HCT116 (cell line): ENCODE measurements at regions not wholly inside any gene's neighbourhood (a gene's known extent, or its start where the extent isn't known, plus 50 kb on each side); places are given as distances from the start of the nearest gene placed in this dataset.

ENCODE experiments used
- ATAC-seq: fragments of 200-7000 bp; cut with Tn5 transposase; 2 replicates; pipeline ENCODE4 v1.9.1; 2020; ENCODE audit warnings: mild to moderate bottlenecking, moderate library complexity
- BruUV-seq: library from RNA; stranded (reverse); fragments of 400-500 nt; replicated peaks from 2 replicates; lab custom pipeline; 2021; lab: Mats Ljungman, UMichigan
- CTCF ChIA-PET: fragments of 300-600 bp; sonication (Branson Sonifier 250); formaldehyde crosslinking; loops from one replicate; lab custom pipeline; 2021; ENCODE audit warnings: antibody characterized with exemption; lab: Charles Lee
- POLR2A ChIA-PET: fragments of 300-600, 350-600 bp; sonication (Branson Sonifier 250); formaldehyde crosslinking; loops from one replicate; lab custom pipeline; 2021; ENCODE audit warnings: antibody characterized with exemption; lab: Charles Lee
- RAD21 ChIA-PET, 2 experiments: fragments of 300-600 bp; sonication (Branson Sonifier 250); formaldehyde crosslinking; loops; one replicate each; lab custom pipeline; 2023; ENCODE audit warnings: low total read pairs in 2 of 2; ENCODE audit not compliant: uncharacterized antibody in 2 of 2, unreplicated experiment in 2 of 2, low non-redundant PET in 1 of 2; lab: Charles Lee
- DNase-seq: peaks from one replicate; pipeline ENCODE4 v3.0.0-alpha.2; 2010; ENCODE audit warnings: low read depth, low spot score
- H2AFZ ChIP-seq: fragments of 200-600 bp; shearing (Covaris generic), sonication (generic); 2 replicates; pipeline ENCODE4 v1.6.1; 2017; ENCODE audit warnings: low read depth, mixed run types, mixed read lengths, antibody characterized with exemption, low read length; ENCODE audit not compliant: poor library complexity, severe bottlenecking
- H3K27ac ChIP-seq: 2 replicates; pipeline ENCODE4 v1.5.1; 2012; ENCODE audit warnings: low read depth, low read length
- H3K27me3 ChIP-seq: fragments of 200-600 bp; sonication (generic); 2 replicates; pipeline ENCODE4 v1.6.1; 2016; ENCODE audit warnings: mixed run types, low read length, mixed read lengths; ENCODE audit not compliant: insufficient read depth
- H3K36me3 ChIP-seq, 2 experiments: fragments of 200-500 bp in 1 of 2; fragments of 200-600 bp in 1 of 2; sonication (Bioruptor generic) in 1 of 2; sonication (generic) in 1 of 2; 2 replicates each; pipeline versions ENCODE4 v1.5.1 to v1.6.1; 2014 to 2016; ENCODE audit warnings: low read length in 2 of 2, inconsistent platforms in 1 of 2, mixed read lengths in 1 of 2, mixed run types in 1 of 2; ENCODE audit not compliant: insufficient read depth in 2 of 2, control insufficient read depth in 1 of 2
- H3K4me1 ChIP-seq, 2 experiments: fragments of 200-600 bp in 1 of 2; sonication (generic) in 1 of 2; 2 replicates each; pipeline versions ENCODE4 v1.5.1 to v1.6.1; 2012 to 2017; ENCODE audit warnings: low read length in 2 of 2, inconsistent platforms in 1 of 2, mild to moderate bottlenecking in 1 of 2, mixed read lengths in 1 of 2, mixed run types in 1 of 2, moderate library complexity in 1 of 2; ENCODE audit not compliant: insufficient read depth in 2 of 2, control insufficient read depth in 1 of 2
- H3K4me2 ChIP-seq: fragments of 200-600 bp; sonication (generic); 2 replicates; pipeline ENCODE4 v1.6.1; 2017; ENCODE audit warnings: mixed run types, low read length, mixed read lengths
- H3K4me3 ChIP-seq, 2 experiments: fragments of 200-600 bp in 1 of 2; sonication (generic) in 1 of 2; replicated peaks in 1 of 2; 2 replicates each; pipeline ENCODE4 v1.5.1; 2011 to 2016; ENCODE audit warnings: low read length in 2 of 2, control low read depth in 1 of 2, low read depth in 1 of 2, mild to moderate bottlenecking in 1 of 2, mixed read lengths in 1 of 2, mixed run types in 1 of 2
- H3K79me2 ChIP-seq: fragments of 200-600 bp; sonication (generic); 2 replicates; pipeline ENCODE4 v1.6.1; 2017; ENCODE audit warnings: mild to moderate bottlenecking, mixed run types, low read length, moderate library complexity, mixed read lengths; ENCODE audit not compliant: insufficient read depth
- H3K9ac ChIP-seq: fragments of 200-600 bp; sonication (generic); 2 replicates; pipeline ENCODE4 v1.6.1; 2016; ENCODE audit warnings: low read length, mixed read lengths
- H3K9me2 ChIP-seq: fragments of 200-600 bp; sonication (generic), shearing (Covaris generic); 2 replicates; pipeline ENCODE4 v1.6.1; 2017; ENCODE audit warnings: mixed run types, mild to moderate bottlenecking, moderate library complexity; ENCODE audit not compliant: insufficient read depth
- H3K9me3 ChIP-seq, 2 experiments: fragments of 200-500 bp in 1 of 2; fragments of 200-600 bp in 1 of 2; sonication (Bioruptor generic) in 1 of 2; sonication (generic) in 1 of 2; 2 replicates each; pipeline ENCODE4 v1.6.1; 2014 to 2017; ENCODE audit warnings: low read length in 2 of 2, mixed read lengths in 2 of 2, inconsistent platforms in 1 of 2, low read depth in 1 of 2, mild to moderate bottlenecking in 1 of 2, mixed run types in 1 of 2, moderate library complexity in 1 of 2; ENCODE audit not compliant: control insufficient read depth in 1 of 2, insufficient read depth in 1 of 2
- H4K20me1 ChIP-seq: fragments of 200-600 bp; sonication (generic), shearing (Covaris generic); 2 replicates; pipeline ENCODE4 v1.6.1; 2017; ENCODE audit warnings: mixed run types, mild to moderate bottlenecking, moderate library complexity; ENCODE audit not compliant: insufficient read depth
- ATF3 ChIP-seq: IDR thresholded peaks from 2 replicates; pipeline ENCODE4 v1.6.1; 2012
- CTCF ChIP-seq, 3 experiments: fragments of 200-600 bp in 1 of 3; sonication (generic) in 1 of 3; IDR thresholded peaks in 2 of 3; conservative IDR thresholded peaks in 1 of 3; 2 replicates each; pipeline ENCODE4 v1.5.1; 2012 to 2017; ENCODE audit warnings: low read depth in 2 of 3, low read length in 2 of 3, antibody characterized with exemption in 1 of 3, borderline replicate concordance in 1 of 3, control low read depth in 1 of 3, mild to moderate bottlenecking in 1 of 3, mixed read lengths in 1 of 3, mixed run types in 1 of 3, moderate library complexity in 1 of 3; ENCODE audit not compliant: insufficient read depth in 1 of 3
- EGR1 ChIP-seq: IDR thresholded peaks from 2 replicates; pipeline ENCODE4 v1.6.1; 2012; ENCODE audit warnings: low read depth
- ELF1 ChIP-seq: IDR thresholded peaks from 2 replicates; pipeline ENCODE4 v1.6.1; 2012; ENCODE audit warnings: low read depth, borderline replicate concordance
- EZH2 ChIP-seq: fragments of 200-600 bp; sonication (generic); IDR thresholded peaks from 2 replicates; pipeline ENCODE4 v1.6.1; 2017; ENCODE audit warnings: antibody characterized with exemption, mixed run types
- FOSL1 ChIP-seq: IDR thresholded peaks from 2 replicates; pipeline ENCODE4 v1.6.1; 2012; ENCODE audit warnings: low read depth
- JUND ChIP-seq: IDR thresholded peaks from 2 replicates; pipeline ENCODE4 v1.6.1; 2012
- MAX ChIP-seq: IDR thresholded peaks from 2 replicates; pipeline ENCODE4 v1.6.1; 2012
- RAD21 ChIP-seq: IDR thresholded peaks from 2 replicates; pipeline ENCODE4 v1.6.1; 2012; ENCODE audit warnings: low read depth, mild to moderate bottlenecking
- REST ChIP-seq: IDR thresholded peaks from 2 replicates; pipeline ENCODE4 v1.6.1; 2012; ENCODE audit warnings: low read depth
- SIN3A ChIP-seq: IDR thresholded peaks from 2 replicates; pipeline ENCODE4 v1.6.1; 2012; ENCODE audit warnings: low read depth
- SP1 ChIP-seq: IDR thresholded peaks from 2 replicates; pipeline ENCODE4 v1.6.1; 2012; ENCODE audit warnings: low read depth
- TCF7L2 ChIP-seq: IDR thresholded peaks from 2 replicates; pipeline ENCODE4 v1.7.0; 2011; ENCODE audit warnings: borderline replicate concordance, inconsistent platforms; ENCODE audit not compliant: insufficient read depth, insufficient read length; ENCODE audit errors: extremely low read depth
- YY1 ChIP-seq: IDR thresholded peaks from 2 replicates; pipeline ENCODE4 v1.6.1; 2011; ENCODE audit warnings: low read length, low read depth, moderate library complexity, mild to moderate bottlenecking; ENCODE audit not compliant: insufficient replicate concordance; ENCODE audit errors: extremely low read depth
- ZBTB33 ChIP-seq: IDR thresholded peaks from 2 replicates; pipeline ENCODE4 v1.6.1; 2011; ENCODE audit warnings: mild to moderate bottlenecking, low read length, moderate library complexity; ENCODE audit not compliant: insufficient replicate concordance; ENCODE audit errors: extremely low read depth
- ZFX ChIP-seq: fragments of 450-650 bp; IDR thresholded peaks from 2 replicates; pipeline ENCODE4 v1.6.1; 2017
- ZNF274 ChIP-seq: fragments of 200-500 bp; sonication (Bioruptor generic); IDR thresholded peaks from 2 replicates; pipeline ENCODE4 v1.6.1; 2014; ENCODE audit warnings: mild to moderate bottlenecking, low read depth, low read length, inconsistent platforms
- intact Hi-C: fragments of 100-400 bp; cut with micrococcal nuclease; formaldehyde crosslinking; loops from 2 replicates; pipeline ENCODE4 v1.10.0; 2022

GRCh38 chr2:41000906-41001305 lies 549.0 kb upstream of the SLC8A1 start (continued):
- no peak for TF ChIP-seq CTCF (IDR thresholded peaks at IDR 0.05 in 2 of 3, conservative IDR thresholded peaks at IDR 0.05 in 1 of 3; ENCODE audit: borderline replicate concordance in 1 of 3, insufficient read depth in 1 of 3, low read depth in 2 of 3, low read length in 2 of 3)
- no peak for TF ChIP-seq EGR1
- no peak for TF ChIP-seq SIN3A
- TF ChIP-seq ELF1: no peak
- TF ChIP-seq ATF3: no peak

- Histone ChIP-seq H3K4me2 (no peak overlapping the region), H3K4me3 (no peak overlapping the region), H3K27ac (no peak overlapping the region), H3K4me1 (no peaks in the 10 kb centered on the region), H3K27me3 (no peaks in the 10 kb centered on the region), H4K20me1 (no peaks in the 10 kb centered on the region), H3K9me3 (peaks cover 0 to 7% of the 10 kb centered on the region in 2 experiments; a peak in 1 of 4 replicates), H2AFZ (no peak overlapping the region), H3K36me3 (no peaks in the 10 kb centered on the region), H3K9me2 (no peaks in the 10 kb centered on the region), H3K79me2 (no peaks in the 10 kb centered on the region), H3K9ac (no peak overlapping the region)
- intact Hi-C loops: no loop called here
- DNase-seq (no peak), ATAC-seq (no peak)
- RAD21 ChIA-PET: no interaction called here
- POLR2A ChIA-PET: no interaction called here
- no TSS peak for BruUV-seq
- CTCF ChIA-PET: no interaction called here
- TF ChIP-seq REST (no peak), EGR1 (no peak), TCF7L2 (no peak), FOSL1 (no peak), EZH2 (no peak), ZBTB33 (no peak), ZFX (no peak), JUND (no peak), MAX (no peak), RAD21 (no peak), SP1 (no peak), ZNF274 (no peak), YY1 (no peak), ATF3 (no peak)
Measured at GRCh38 chr2:41004700-41005099, 552.8 kb upstream of the SLC8A1 start.
